ENCODE measurements at regions not wholly inside any gene's neighbourhood (a gene's known extent, or its start where the extent isn't known, plus 50 kb on each side); places are given as distances from the start of the nearest gene placed in this dataset.
"Not testable (repeated sequence)": the region's sequence is repeated elsewhere in the genome, so short reads cannot be mapped to it uniquely, and the experiment has no call there.

DNA sequence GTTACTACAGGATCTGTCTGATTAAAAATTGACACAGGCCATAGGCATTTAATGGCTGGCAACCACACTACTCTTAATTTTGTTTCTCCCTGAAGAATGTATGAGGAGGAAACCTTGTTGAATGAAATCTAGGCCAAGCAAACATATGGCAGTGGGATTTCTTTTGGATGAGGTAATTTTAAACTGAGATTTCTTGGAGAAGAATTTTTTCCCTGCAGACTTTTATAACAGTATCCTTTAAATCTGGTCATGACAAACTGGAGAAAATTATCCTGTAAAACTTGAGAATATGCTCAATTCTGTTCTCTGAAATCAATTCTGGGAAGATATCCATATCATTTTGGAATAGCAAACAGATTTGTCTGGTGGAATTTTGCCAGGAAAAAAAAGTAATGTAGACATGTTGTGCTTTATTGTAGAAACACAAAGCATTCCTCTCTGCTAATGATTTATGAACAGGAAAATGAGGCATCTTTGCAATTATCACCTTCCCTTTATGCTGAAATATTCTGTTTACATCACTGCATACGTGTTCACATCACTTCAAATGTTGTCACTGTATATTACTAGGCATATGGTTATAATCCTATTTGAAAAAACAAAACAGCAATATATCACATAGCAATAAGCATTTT lies 108.3 kb upstream of the ARSJ start:
- DNase-seq (ENCODE audit: low spot score): no peak

- DNase-seq (ENCODE audit: low spot score): no peak
These were observed 109.0 kb upstream of the ARSJ start for GRCh38 chr4:114088481-114088880.

- no peak for DNase-seq (ENCODE audit: low spot score)
These were observed 112.1 kb upstream of the ARSJ start for GRCh38 chr4:114091546-114091945.

- no peak for DNase-seq (ENCODE audit: low spot score)
These were observed 113.8 kb upstream of the ARSJ start for GRCh38 chr4:114093221-114093715.

GRCh38 chr4:114100288-114101031 lies 121.0 kb upstream of the ARSJ start:
- DNase-seq (ENCODE audit: low spot score): no peak

DNA sequence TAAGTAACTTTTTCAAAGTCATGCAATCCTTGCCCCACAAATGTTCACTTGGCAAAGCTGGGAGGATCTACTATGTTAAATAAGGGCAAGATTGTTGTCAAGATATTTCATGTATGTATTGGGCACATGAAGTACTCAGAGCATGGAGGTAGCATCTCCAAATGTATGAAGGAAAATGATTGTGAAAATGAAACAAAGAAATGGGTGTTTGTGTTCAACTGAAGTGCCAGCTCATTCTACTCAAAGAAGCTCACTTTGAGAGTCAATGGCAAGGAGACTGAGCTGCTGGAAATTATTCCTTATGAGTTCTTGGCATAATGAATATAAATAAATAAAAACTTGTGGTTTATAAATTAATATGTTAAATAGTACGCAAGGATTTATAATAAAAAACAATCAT lies 124.5 kb upstream of the ARSJ start:
- no peak for DNase-seq (ENCODE audit: low spot score)

DNA sequence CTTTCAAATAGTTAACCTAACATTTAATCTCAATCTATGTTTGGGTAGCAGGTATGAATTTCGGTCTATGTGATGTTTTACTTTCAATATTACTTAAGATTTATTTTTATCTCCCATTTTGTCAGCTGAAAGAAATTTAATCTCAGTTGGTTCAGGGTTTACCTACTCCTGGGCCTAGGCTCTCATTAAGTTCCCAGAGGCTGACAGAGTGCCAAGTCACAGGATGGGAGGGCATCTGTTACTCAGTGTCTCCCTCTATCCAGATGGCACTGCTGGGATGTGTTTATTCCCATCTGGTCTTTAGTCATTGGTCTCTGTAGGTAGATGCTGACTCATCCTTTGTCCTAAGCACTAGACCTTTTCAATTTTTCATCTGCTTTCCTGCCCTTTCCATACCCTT lies 129.4 kb upstream of the ARSJ start:
- no peak for DNase-seq (ENCODE audit: low spot score)

- no peak for DNase-seq (ENCODE audit: low spot score)
These were observed 130.3 kb upstream of the ARSJ start for GRCh38 chr4:114109776-114110175.

DNA sequence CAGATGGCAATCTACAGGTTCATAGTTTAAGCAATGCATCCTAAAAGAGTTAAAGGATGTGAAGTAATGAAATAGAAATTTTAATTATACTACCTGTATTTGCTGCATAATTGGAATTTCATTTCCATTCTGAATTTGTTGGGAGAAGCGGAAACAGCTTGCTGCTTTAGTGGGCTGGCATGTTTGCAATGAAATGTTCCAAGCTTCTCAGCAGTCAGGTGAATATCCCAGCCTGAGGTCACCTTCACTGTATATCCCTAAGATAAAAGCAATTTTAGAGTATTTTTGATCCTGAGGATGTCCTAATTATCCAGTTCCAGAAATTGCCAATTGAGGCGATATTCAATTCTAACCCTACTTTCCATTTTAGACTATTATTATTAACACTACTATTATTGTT lies 136.1 kb upstream of the ARSJ start:
- DNase-seq (ENCODE audit: low spot score): no peak

DNA sequence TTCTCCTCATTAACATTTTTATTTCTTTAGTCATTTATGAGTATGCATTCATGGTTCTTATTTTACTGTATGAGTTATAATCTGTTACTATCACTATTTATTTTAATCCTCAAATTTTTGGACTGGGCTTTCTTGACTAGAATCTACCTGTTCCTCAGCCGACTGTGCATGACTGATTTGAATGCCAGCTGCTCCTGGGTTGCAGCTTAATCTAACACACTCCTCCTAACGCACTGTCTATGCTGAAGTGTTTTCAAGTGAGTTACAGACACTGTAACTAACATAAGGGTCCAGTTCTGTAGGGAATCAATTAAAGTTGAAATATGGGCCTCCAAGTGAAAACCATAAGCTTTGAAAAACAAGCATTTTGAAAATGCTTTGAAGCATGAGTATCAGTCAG lies 137.4 kb upstream of the ARSJ start:
- DNase-seq (ENCODE audit: low spot score): no peak

DNA sequence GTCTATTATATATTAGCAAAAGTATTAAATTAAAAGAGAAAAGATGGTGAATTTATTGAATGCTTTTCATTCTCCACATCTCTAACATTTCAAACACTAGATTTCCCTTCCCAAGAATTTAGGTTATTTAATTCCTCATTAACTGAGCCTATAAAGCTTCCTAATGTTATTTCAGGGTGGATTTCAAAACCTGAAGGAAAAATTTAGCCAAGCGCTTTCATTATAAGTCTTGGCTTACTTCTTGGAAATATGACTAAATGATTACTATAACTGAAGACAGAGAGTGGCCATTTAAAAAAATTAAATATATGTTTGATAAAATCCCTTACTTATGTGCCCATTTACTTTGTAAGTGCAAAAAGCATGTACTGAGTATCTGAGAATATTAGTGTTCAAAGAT lies 141.8 kb upstream of the ARSJ start:
- DNase-seq (ENCODE audit: low spot score): no peak

GRCh38 chr4:114132199-114132598 lies 152.8 kb upstream of the ARSJ start:
- no peak for DNase-seq (ENCODE audit: low spot score)

- DNase-seq (ENCODE audit: low spot score): no peak
These were observed 153.4 kb upstream of the ARSJ start for GRCh38 chr4:114132830-114133229.

DNA sequence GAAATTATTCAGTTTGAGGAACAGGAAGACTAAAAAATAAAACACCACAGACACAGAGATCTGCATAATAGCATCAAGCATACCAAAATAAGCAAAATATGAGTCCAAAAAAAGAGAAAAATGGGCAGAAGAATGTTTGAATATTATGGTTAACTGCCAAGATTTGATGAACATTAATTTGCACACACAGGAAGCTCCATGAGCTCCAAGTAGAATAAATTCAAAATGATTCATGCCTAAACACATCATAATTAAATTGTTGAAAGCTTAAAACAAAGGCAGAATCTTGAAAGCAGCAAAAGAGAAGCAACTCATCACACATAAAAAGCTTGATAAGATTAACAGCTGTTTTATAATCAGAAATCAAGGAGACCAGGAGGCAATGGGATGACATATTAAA lies 156.6 kb upstream of the ARSJ start:
- no peak for DNase-seq (ENCODE audit: low spot score)

DNA sequence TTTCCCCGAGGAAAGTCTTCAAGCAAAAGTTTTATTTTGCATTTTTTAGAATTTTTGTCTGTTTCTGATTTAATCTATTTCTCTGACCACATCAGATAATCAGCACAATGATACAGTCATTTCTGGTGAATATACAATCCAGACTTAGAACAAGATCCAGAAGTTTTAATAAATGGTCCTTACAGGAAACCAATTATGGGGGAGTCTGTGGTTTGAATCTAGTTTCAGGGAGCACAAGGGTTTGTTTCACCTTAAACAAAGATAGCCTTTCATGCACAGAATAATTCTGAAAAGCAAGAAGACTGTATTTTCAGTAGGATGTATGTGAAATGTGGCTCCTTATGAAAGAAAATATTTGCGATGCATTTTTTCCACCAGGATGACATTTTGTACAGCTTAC lies 158.5 kb upstream of the ARSJ start:
- no peak for DNase-seq (ENCODE audit: low spot score)

- no peak for DNase-seq (ENCODE audit: low spot score)
These were observed 167.6 kb upstream of the ARSJ start for GRCh38 chr4:114146947-114147618.

DNA sequence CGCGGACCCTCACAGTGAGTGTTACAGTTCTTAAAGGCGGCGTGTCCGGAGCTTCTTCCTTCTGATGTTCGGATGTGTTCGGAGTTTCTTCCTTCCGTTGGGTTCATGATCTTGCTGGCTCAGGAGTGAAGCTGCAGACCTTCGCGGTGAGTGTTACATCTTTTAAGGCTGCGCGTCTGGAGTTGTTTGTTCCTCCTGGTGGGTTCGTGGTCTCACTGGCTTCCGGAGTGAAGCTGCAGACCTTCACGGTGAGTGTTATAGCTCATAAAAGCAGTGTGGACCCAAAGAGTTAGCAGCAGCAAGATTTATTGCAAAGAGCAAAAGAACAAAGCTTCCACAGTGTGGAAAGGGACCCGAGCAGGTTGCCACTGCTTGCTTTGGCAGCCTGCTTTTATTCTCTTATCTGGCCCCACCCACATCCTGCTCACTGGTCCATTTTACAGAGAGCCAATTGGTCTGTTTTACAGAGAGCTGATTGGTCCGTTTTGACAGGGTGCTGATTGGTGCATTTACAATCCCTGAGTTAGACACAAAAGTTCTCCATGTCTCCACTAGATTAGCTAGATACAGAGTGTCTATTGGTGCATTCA lies 168.3 kb upstream of the ARSJ start:
- DNase-seq (ENCODE audit: low spot score): not testable (repeated sequence)

GRCh38 chr4:114148372-114149070 lies 169.1 kb upstream of the ARSJ start:
- DNase-seq (ENCODE audit: low spot score): not testable (repeated sequence)

DNA sequence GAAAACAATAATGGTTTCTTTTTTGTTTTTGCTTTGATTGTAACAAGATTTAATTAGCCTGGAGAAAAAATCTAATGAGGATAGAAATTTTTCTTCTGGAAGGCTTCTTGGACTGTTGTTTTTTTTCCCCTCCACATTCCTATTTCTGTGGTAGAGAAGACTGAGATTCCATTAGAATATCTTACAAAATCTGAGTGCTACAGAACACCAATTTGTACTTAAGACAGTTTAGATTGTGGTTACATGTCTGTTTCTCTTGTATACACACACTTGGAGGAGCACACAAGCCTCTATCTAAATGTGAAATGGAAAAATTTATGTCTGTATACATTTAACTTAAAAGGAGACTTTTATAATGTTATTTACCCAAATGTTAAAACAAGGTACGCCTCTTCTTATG lies 176.9 kb upstream of the ARSJ start:
- no peak for DNase-seq (ENCODE audit: low spot score)

DNA sequence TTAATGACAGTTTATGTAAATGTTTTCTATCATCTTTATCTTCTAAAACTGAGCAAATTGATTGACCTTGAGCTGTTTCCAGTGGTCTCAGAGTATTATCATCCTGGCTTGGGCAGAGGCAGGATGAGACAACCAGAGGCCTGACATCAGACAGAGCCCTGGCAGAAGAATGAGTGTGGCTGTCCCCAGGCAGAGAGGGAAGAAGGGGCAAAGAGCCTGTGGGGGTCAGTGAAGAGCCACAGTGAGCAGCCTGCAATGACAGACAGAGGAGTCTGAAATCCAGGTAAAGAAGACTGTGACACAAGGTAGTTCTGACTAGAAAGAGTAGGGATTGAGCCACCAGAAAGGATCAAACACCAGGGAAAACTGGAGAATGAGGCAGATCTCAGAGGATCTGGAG lies 182.4 kb upstream of the ARSJ start:
- DNase-seq (ENCODE audit: low spot score): no peak

- no peak for DNase-seq (ENCODE audit: low spot score)
These were observed 183.6 kb upstream of the ARSJ start for GRCh38 chr4:114163051-114163450.

DNA sequence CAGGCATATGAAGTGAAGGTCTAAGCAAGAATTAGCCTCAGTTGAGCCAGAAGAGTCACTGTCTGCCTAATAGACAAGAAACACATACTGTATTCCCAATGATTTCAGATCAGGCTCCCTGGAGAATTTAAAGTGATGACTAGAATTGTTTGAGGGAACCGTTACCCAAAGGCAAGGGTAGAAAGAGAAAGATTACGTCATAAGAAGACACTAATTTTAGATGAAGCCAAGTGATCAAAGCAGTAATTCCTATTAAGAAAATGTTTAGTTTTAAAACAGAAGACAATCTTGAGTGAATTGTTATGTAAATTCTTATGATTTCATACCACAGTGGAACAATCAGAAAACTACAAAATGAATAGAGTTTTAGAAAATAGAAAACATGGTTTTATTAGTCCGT lies 194.5 kb upstream of the ARSJ start:
- DNase-seq (ENCODE audit: low spot score): no peak

All from activated CD4-positive, alpha-beta T cell treated with anti-CD3 and anti-CD28 coated beads, Interleukin-2, Interleukin-4, amounts not matched to agents 100 ng/mL and 50 ng/mL, durations not matched to agents 16 hours and 8 hours (primary cell).